Heart right ventricle (tissue), 16 donors: ENCODE measurements at regions not wholly inside any gene's neighbourhood (a gene's known extent, or its start where the extent isn't known, plus 50 kb on each side); places are given as distances from the start of the nearest gene placed in this dataset.

ENCODE experiments used
- ATAC-seq, 8 donors: fragments of 200-7000 bp; cut with Tn5 transposase; one replicate each; pipeline ENCODE4 v1.9.1; 2020; ENCODE audit warnings: mild to moderate bottlenecking in 8 of 8, moderate library complexity in 8 of 8, moderate number of reproducible peaks in 1 of 8
- DNase-seq, 2 donors: peaks; one replicate each; pipeline ENCODE4 v3.0.0-alpha.2; 2020
- H3K27ac ChIP-seq, 10 donors: fragments of 200-600 bp; sonication (generic) in 2 of 10; one replicate each; pipeline versions ENCODE4 v1.5.0 to v1.8.0; 2020 to 2022; ENCODE audit warnings: mild to moderate bottlenecking in 3 of 10
- H3K27me3 ChIP-seq, 7 donors: fragments of 200-600 bp; one replicate each; pipeline ENCODE4 v1.8.0; 2021 to 2022; ENCODE audit warnings: mild to moderate bottlenecking in 2 of 7
- H3K36me3 ChIP-seq, 9 donors: fragments of 200-600 bp; sonication (generic) in 1 of 9; one replicate each; pipeline versions ENCODE4 v1.5.0 to v1.8.0; 2020 to 2022; ENCODE audit warnings: mild to moderate bottlenecking in 2 of 9
- H3K4me1 ChIP-seq, 9 donors: fragments of 200-600 bp; sonication (generic) in 1 of 9; one replicate each; pipeline versions ENCODE4 v1.5.0 to v1.8.0; 2020 to 2022; ENCODE audit warnings: mild to moderate bottlenecking in 4 of 9
- H3K4me3 ChIP-seq, 10 donors: fragments of 200-600 bp; sonication (generic) in 2 of 10; one replicate each; pipeline versions ENCODE4 v1.5.0 to v1.8.0; 2020 to 2022; ENCODE audit warnings: mild to moderate bottlenecking in 7 of 10, moderate library complexity in 2 of 10
- H3K9me3 ChIP-seq, 11 donors: fragments of 200-600 bp in 10 of 11; sonication (generic) in 2 of 11; one replicate each; pipeline versions ENCODE4 v1.5.0 to v1.8.0; 2013 to 2022; ENCODE audit warnings: mild to moderate bottlenecking in 2 of 11, control low read depth in 1 of 11, moderate library complexity in 1 of 11
- CTCF ChIP-seq, 9 donors: fragments of 200-600 bp; sonication (generic) in 2 of 9; IDR thresholded peaks; one replicate each; pipeline versions ENCODE4 v1.5.0 to v1.8.0; 2021 to 2022; ENCODE audit warnings: antibody characterized with exemption in 9 of 9, mild to moderate bottlenecking in 5 of 9, moderate library complexity in 1 of 9
- WGBS, 2 donors: extraction: QIAGEN DNeasy Blood & Tissue Kit; methylation state at CpG; one replicate each; pipeline ENCODE4 v1.1.7; 2013; ENCODE audit warnings: inconsistent platforms in 1 of 2; 5-methylcytosine and 5-hydroxymethylcytosine counted together
- intact Hi-C, 10 donors: fragments of 100-400 bp; cut with DNase I; formaldehyde crosslinking; loops; one replicate each; pipeline versions ENCODE4 v1.11.1 to v1.14.2; 2022
- donor health status: Arrhythmogenic right ventricular cardiomyopathy.
- donor health status: ischemic (EF 13 %, LVEDD 7.1; RV severe dilation, severe dysfunction).
- donor health status: healthy with polysubstance abuse.
- donor health status: DM: no; HTN: yes; CAD: no.
- donor health status: DM: no; HTN: no; CAD: no.
- donor health status: ischemic (EF 25% LVEDD 6.9; RV normal size, moderate dysfunction).
- donor health status: ischemic (EF 25% LVEDD 5.7; RV mildly dilated, moderate dysfunction).
- donor health status: healthy.
- donor health status: DM: yes; HTN: yes; CAD: no.
- donor health status: Ischemic cardiomyopathy.
- donor health status: ischemic (EF 35%, LVEDD 5.7; RV mildly dilated, moderate dysfunction).
- donor health status: nonischemic (EF 11% LVEDD 7.7; RV severe dilation, severe dysfunction).
- donor health status: DM: yes; HTN: yes; CAD: no.
- donor health status: PGD.
- donor health status: ischemic (EF 29% LVEDD 5.4; RV normal size, mild dysfunction).
- donor health status: nonischemic (EF 23%, LVEDD 6.1; RV moderate dilation, normal function).

DNA sequence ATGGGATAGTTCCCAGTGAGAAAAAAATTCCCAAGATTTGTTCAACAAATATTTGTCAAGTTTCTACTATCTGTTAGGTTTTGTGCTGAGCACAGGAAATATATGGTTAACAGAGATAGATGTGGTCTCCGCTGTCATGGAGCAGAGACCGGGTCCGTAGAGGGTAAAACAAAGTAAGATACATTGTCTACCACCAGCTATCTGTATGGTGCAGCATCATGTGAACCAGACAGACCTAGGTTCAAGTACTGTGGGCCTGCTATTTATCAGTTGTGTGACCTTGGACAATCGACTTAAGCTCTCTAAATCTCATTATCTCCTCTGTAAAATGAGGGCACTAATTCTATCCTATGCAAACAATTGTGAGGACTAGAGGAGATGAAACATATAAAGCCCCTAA, 109.8 kb downstream of the DUSP10 start:
- no peak overlapping the region for H3K27ac ChIP-seq
- H3K4me3 ChIP-seq, result no peak overlapping the region
- no peaks in the 10 kb centered on the region for H3K9me3 ChIP-seq
- H3K36me3 ChIP-seq, result no peaks in the 10 kb centered on the region
- no peak for TF ChIP-seq CTCF (IDR thresholded peaks at IDR 0.05)
- no peak for ATAC-seq
- no peaks in the 10 kb centered on the region for H3K27me3 ChIP-seq
- WGBS, 2 donors, result 18 to 30% methylated on average over 4 of the region's 4 CpGs
- DNase-seq, result no peak
- H3K4me1 ChIP-seq, result peaks cover 0 to 7% (median 0%) of the 10 kb centered on the region in 9 donors
- intact Hi-C loops, result no loop called here

- intact Hi-C loops, result no loop called here
- H3K4me3 ChIP-seq, result no peak overlapping the region
- H3K9me3 ChIP-seq, result no peaks in the 10 kb centered on the region
- DNase-seq (no peak), ATAC-seq (no peak)
- H3K27ac ChIP-seq, result no peak overlapping the region
- H3K36me3 ChIP-seq, result no peaks in the 10 kb centered on the region
- TF ChIP-seq CTCF (IDR thresholded peaks at IDR 0.05), result no peak
- H3K4me1 ChIP-seq, result peaks cover 0 to 19% (median 0%) of the 10 kb centered on the region in 9 donors
- WGBS, 2 donors, result 80 to 83% methylated on average over 5 of the region's 5 CpGs
- no peaks in the 10 kb centered on the region for H3K27me3 ChIP-seq
Observed at GRCh38 chr1:221633841-221634409, 108.0 kb downstream of the DUSP10 start.

DNA sequence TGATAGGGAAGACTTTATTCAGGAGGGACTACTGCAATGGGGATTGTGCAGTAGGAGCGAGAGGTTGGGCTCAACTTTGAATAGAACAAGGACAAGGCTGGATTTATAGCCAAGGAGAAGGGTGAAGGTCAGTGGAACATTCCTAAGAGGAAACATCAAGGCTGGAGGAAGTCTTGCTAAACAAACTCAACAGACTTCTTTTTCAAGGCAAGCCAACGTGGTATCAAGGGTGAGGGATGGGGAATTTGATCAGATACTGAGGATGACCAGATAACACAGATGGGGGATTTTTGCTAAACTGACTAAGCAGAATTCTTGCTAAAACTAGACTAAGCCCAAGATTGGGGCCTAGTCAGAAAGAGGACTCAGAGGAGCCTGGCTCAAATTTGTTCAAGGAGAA, 107.3 kb downstream of the DUSP10 start:
- Histone ChIP-seq H3K27ac (no peak overlapping the region), H3K4me1 (peaks cover 0 to 19% (median 0%) of the 10 kb centered on the region in 9 donors), H3K4me3 (no peak overlapping the region), H3K36me3 (no peaks in the 10 kb centered on the region), H3K27me3 (no peaks in the 10 kb centered on the region), H3K9me3 (no peaks in the 10 kb centered on the region)
- DNase-seq, result no peak
- no peak for ATAC-seq
- TF ChIP-seq CTCF (IDR thresholded peaks at IDR 0.05), result no peak
- 58 to 77% methylated on average over 2 of the region's 2 CpGs for WGBS, 2 donors
- intact Hi-C loops, result no loop called here

DNA sequence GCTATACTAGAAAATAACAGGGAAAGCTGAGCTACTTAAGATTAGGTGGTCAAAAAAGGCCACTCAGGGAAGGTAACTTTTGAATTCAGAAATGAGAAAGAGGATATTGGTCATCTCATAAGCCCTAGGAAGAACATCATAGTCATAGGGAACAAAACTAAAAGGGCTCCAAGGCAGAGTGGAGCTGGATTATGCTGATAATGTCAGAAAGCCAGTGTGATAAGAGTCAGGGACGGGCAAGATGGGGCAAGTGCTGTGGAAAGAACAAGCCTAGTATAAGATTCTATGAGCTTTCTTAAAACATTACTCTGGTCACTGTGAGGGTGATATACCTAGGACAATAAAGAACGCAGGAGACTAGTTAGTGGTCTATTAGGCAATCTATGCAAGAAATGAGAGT, 106.6 kb downstream of the DUSP10 start:
- intact Hi-C loops, result no loop called here
- TF ChIP-seq CTCF (IDR thresholded peaks at IDR 0.05), result no peak
- ATAC-seq (no peak), DNase-seq (no peak)
- Histone ChIP-seq H3K4me1 (peaks cover 0 to 19% (median 0%) of the 10 kb centered on the region in 9 donors), H3K4me3 (no peak overlapping the region), H3K9me3 (no peaks in the 10 kb centered on the region), H3K36me3 (no peaks in the 10 kb centered on the region), H3K27me3 (no peaks in the 10 kb centered on the region), H3K27ac (no peak overlapping the region)
- 95 to 96% methylated on average over 2 of the region's 2 CpGs for WGBS, 2 donors
